OCI-LY3 (cell line): ENCODE measurements at regions not wholly inside any gene's neighbourhood (a gene's known extent, or its start where the extent isn't known, plus 50 kb on each side); places are given as distances from the start of the nearest gene placed in this dataset.

Experiments used
- EZH2phosphoT487 ChIP-seq: fragments of 200-600 bp; shearing (Covaris generic); IDR thresholded peaks from 2 replicates; pipeline ENCODE4 v1.6.1; 2018; ENCODE audit warnings: antibody characterized with exemption, mixed run types, low read depth
- TF ChIP-seq, protein P1 (sequence below): fragments of 200-600, 300-600 bp; sonication (generic); IDR thresholded peaks from 2 replicates; pipeline ENCODE4 v1.5.1; 2014; ENCODE audit warnings: antibody characterized with exemption, low read length, low read depth

DNA sequence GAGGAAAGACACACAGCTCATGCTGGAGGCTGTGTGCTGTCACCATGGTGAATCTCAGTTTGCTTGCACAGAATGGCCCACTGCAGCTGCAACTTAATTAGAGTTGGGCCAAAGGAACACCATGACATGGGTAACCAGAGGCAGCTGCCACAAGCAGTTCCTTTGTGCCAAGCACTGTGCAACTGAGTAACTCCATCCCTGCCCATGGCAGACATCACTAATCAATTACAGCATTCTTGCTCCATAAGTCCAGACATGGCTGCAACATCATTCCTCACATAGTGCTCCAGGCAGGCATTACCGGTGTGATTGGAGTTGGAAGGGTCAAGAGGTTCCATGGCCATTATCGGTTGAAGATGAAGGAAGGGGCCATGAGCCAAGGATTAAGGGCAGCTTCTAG is 207.0 kb downstream of the RBM19 start:
- TF ChIP-seq EZH2phosphoT487, result no peak
- TF ChIP-seq, protein P1, sequence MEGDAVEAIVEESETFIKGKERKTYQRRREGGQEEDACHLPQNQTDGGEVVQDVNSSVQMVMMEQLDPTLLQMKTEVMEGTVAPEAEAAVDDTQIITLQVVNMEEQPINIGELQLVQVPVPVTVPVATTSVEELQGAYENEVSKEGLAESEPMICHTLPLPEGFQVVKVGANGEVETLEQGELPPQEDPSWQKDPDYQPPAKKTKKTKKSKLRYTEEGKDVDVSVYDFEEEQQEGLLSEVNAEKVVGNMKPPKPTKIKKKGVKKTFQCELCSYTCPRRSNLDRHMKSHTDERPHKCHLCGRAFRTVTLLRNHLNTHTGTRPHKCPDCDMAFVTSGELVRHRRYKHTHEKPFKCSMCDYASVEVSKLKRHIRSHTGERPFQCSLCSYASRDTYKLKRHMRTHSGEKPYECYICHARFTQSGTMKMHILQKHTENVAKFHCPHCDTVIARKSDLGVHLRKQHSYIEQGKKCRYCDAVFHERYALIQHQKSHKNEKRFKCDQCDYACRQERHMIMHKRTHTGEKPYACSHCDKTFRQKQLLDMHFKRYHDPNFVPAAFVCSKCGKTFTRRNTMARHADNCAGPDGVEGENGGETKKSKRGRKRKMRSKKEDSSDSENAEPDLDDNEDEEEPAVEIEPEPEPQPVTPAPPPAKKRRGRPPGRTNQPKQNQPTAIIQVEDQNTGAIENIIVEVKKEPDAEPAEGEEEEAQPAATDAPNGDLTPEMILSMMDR, result no peak
